Muscle of leg (tissue), 3 donors: ENCODE measurements at regions not wholly inside any gene's neighbourhood (a gene's known extent, or its start where the extent isn't known, plus 50 kb on each side); places are given as distances from the start of the nearest gene placed in this dataset.

Source experiments
- DNase-seq: peaks from one replicate; pipeline ENCODE4 v3.0.0; 2013
- H3K27ac ChIP-seq: one replicate; pipeline ENCODE4 v1.5.1; 2013; ENCODE audit warnings: mild to moderate bottlenecking, low read length, control low read depth
- H3K27me3 ChIP-seq: one replicate; pipeline ENCODE4 v1.6.1; 2013; ENCODE audit warnings: low read length; ENCODE audit not compliant: control insufficient read depth, insufficient read depth
- H3K36me3 ChIP-seq: one replicate; pipeline ENCODE4 v1.6.1; 2013; ENCODE audit warnings: low read length; ENCODE audit not compliant: control insufficient read depth, insufficient read depth
- H3K4me1 ChIP-seq: one replicate; pipeline ENCODE4 v1.6.1; 2013; ENCODE audit warnings: low read length; ENCODE audit not compliant: control insufficient read depth, insufficient read depth
- H3K4me3 ChIP-seq: one replicate; pipeline ENCODE4 v1.5.1; 2013; ENCODE audit warnings: low read length, control low read depth
- H3K9me3 ChIP-seq: replicated peaks from 2 replicates; pipeline ENCODE4 v1.6.1; 2013; ENCODE audit warnings: low read depth, low read length; ENCODE audit not compliant: control insufficient read depth
- WGBS: methylation state at CpG from one replicate; pipeline ENCODE4 v1.1.5; 2013; ENCODE audit warnings: missing lambda C conversion rate; ENCODE audit not compliant: insufficient coverage; 5-methylcytosine and 5-hydroxymethylcytosine counted together

DNA sequence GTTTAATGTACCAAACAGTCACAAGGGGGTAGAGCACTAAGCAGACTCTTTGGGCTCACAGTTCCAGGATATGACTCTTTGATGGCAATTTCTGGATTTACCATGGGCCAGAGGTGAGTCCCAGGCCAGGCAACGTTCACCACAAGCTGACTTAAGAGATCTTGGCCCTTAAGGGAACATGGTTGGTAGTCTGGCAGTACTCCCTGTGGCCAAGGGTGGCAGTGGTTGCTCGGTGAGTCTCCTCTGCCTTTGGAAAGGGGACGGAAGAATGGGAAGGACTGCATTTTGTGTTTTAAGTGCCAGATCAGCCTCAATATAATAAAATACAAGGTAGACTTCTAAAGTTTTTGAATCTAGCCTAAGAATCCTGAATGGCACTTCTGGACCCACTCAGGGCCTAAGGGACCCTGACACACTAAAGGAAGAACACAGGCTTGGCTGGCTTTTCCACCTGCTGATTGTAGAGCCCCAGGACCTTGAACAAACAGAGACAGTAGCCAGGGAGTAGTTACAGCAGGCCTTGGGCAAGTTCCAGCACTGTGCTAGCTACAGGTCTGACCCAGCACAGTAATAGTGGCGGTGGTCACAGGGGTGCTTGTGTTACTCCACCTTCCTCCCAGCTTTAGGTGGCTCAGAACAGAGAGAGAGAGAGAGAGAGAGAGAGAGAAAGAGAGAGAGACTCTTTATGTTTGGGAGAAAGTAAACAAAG is 730.7 kb upstream of the ALCAM start:
- H3K4me1 ChIP-seq, result no peaks in the 10 kb centered on the region
- no peak overlapping the region for H3K4me3 ChIP-seq
- no peak overlapping the region for H3K27ac ChIP-seq
- H3K36me3 ChIP-seq, result no peaks in the 10 kb centered on the region
- 63% methylated on average over 1 of the region's 4 CpGs for WGBS
- no peaks in the 10 kb centered on the region for H3K27me3 ChIP-seq
- DNase-seq, result no peak
- H3K9me3 ChIP-seq, result peaks cover 6% of the 10 kb centered on the region

DNA sequence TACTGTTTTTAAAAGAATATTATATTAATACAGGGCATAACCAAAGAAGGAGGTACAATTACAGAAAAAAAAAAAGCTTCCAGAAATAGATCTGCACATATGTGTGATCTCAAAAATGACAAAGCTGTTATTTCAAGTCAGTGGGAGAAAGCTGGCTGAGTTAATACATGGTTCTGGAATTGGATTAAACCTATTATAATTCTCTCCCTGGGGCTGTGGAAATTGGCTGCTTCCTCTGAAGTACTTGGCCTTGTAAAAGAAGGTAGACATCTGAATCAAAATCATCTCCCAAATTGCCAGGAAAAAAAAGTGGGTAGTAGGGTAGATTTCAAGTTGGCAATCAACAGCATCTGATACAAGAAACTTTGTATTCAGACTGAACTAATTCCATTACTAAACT is 723.9 kb upstream of the ALCAM start:
- Histone ChIP-seq H3K36me3 (no peaks in the 10 kb centered on the region), H3K27me3 (no peaks in the 10 kb centered on the region), H3K4me1 (no peaks in the 10 kb centered on the region), H3K4me3 (no peak overlapping the region), H3K9me3 (peaks cover 4% of the 10 kb centered on the region), H3K27ac (no peak overlapping the region)
- peak; percentile 4 for DNase-seq

DNA sequence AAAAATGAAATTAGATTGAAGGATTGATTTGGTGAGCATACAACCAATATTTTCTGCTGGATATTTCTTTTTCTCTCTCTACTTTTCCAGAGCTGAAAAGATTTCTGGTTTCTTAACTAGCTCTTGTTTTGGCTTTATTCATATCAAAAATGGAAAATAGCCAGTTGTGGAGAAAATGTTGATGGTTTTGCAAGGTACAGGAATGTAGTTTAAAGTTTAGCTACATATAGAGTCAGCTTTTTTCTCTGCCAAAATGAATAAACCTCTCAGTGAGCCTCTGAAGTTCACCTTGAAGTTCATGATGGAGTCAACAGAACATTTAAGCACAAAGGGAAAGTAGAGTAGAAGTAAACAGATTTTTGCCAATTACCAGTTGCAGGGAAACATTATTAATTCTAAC is 720.5 kb upstream of the ALCAM start:
- Histone ChIP-seq H3K9me3 (no peaks in the 10 kb centered on the region), H3K36me3 (no peaks in the 10 kb centered on the region), H3K27ac (no peak overlapping the region), H3K27me3 (no peaks in the 10 kb centered on the region), H3K4me1 (no peaks in the 10 kb centered on the region), H3K4me3 (no peak overlapping the region)
- no peak for DNase-seq

DNA sequence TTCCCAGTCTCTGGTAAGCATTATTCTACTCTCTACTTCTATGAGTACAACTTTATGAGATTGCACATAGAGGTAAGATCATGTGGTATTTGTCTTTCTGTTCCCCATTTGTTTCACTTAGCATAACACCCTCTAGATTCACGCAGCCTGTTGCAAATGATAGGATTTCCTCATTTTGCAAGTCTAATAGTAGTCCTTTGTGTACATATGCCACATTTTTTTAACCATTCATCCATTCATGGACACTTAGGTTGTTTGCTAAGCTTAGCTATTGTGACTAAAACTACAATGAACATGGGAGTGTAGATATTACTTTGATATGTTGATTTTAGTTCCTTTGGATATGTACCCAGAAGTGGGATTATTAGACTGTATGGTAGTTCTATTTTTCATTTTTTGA is 717.9 kb upstream of the ALCAM start:
- Histone ChIP-seq H3K4me1 (no peaks in the 10 kb centered on the region), H3K9me3 (peaks cover 2% of the 10 kb centered on the region), H3K4me3 (no peak overlapping the region), H3K27me3 (no peaks in the 10 kb centered on the region), H3K27ac (no peak overlapping the region), H3K36me3 (no peaks in the 10 kb centered on the region)
- no peak for DNase-seq
- WGBS, result no CpG with 5 or more reads among the region's 1 CpG

DNA sequence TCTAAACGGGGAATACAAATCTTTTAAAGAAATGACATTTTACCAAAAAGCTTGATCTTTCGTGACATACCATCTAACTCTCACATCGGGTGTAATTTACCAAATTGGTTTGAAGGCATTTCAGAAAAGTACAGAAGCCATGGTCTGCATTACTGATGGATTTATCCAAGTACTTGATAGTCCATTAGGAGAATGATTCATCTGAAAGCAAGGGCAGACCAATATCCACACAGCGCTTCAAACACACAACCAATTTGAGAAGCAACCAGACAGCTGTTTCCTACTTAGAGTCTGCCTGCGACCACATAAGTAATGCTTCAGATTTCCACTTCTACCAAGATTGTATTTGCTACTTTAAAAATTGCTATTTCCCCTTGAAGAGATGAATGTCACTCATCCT is 697.6 kb upstream of the ALCAM start:
- no peaks in the 10 kb centered on the region for H3K27me3 ChIP-seq
- no peak overlapping the region for H3K27ac ChIP-seq
- no peak for DNase-seq
- H3K4me3 ChIP-seq, result no peak overlapping the region
- WGBS, result 100% methylated on average over 1 of the region's 5 CpGs
- no peaks in the 10 kb centered on the region for H3K36me3 ChIP-seq
- H3K4me1 ChIP-seq, result no peaks in the 10 kb centered on the region
- H3K9me3 ChIP-seq, result no peaks in the 10 kb centered on the region

DNA sequence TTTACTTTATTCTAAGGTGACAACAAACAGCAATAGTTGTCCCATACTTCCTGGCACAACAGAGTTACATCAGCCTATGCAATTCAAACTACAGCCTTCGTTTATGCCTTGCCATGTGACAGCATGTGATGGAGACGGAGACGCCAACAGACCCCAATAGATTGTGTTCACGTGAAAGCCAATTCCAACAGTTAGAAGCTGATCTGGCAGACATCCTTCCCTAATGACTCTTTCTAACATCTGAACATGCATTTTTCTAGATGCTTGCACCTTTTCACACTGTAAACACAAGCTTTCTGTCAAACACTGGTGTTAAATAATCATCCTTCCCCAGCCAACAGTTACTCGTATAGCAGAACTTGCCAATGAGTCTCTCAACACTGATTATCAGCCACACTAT is 694.4 kb upstream of the ALCAM start:
- H3K36me3 ChIP-seq, result no peaks in the 10 kb centered on the region
- H3K27ac ChIP-seq, result no peak overlapping the region
- peaks cover 3% of the 10 kb centered on the region for H3K9me3 ChIP-seq
- H3K27me3 ChIP-seq, result no peaks in the 10 kb centered on the region
- 72% methylated on average over 4 of the region's 5 CpGs for WGBS
- DNase-seq, result no peak
- no peaks in the 10 kb centered on the region for H3K4me1 ChIP-seq
- no peak overlapping the region for H3K4me3 ChIP-seq

DNA sequence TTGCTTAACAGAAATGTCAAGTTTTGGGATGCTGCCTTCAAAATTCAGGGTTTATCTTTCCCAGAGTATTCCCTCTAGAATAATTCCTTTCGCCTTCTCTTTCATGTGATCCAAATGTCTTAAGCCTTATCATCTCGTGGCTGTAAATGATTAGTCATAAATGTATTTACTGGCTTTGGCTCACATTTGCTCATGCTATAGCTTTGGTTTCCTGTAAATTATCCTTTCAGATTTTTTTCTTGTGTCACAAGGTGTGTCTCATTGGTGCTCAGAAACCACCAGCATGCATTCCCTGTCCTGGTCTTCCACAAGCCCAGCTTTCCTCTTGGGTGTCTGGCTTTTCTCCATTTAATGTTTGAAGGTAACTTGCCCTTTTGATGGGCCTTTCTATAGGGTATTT is 692.7 kb upstream of the ALCAM start:
- no peaks in the 10 kb centered on the region for H3K36me3 ChIP-seq
- no peaks in the 10 kb centered on the region for H3K4me1 ChIP-seq
- no peak for DNase-seq
- no peak overlapping the region for H3K27ac ChIP-seq
- no CpG with 5 or more reads among the region's 2 CpGs for whole genome bisulfite sequencing
- no peaks in the 10 kb centered on the region for H3K27me3 ChIP-seq
- no peak overlapping the region for H3K4me3 ChIP-seq
- peaks cover 3% of the 10 kb centered on the region for H3K9me3 ChIP-seq

DNA sequence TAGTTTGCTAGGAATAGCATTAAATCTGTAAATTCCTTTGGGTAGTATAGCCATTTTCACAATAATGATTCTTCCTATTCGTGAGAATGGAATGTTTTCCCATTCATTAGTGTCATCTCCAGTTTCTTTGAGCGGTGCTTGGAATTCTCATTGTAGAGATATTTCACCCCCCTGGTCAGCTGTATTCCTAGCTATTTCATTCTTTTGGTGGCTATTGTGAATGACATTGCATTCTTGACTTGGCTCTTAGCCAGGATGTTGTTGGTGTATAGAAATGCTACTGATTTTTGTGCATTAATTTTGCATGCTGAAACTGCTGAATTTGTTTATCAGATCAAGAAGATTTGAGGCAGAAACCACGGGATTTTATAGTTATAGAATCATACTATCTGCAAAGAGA is 690.5 kb upstream of the ALCAM start:
- no peaks in the 10 kb centered on the region for H3K36me3 ChIP-seq
- no peaks in the 10 kb centered on the region for H3K27me3 ChIP-seq
- H3K4me3 ChIP-seq, result no peak overlapping the region
- DNase-seq, result no peak
- H3K4me1 ChIP-seq, result no peaks in the 10 kb centered on the region
- H3K27ac ChIP-seq, result no peak overlapping the region
- H3K9me3 ChIP-seq, result peaks cover 3% of the 10 kb centered on the region
- no CpG with 5 or more reads among the region's 3 CpGs for WGBS

DNA sequence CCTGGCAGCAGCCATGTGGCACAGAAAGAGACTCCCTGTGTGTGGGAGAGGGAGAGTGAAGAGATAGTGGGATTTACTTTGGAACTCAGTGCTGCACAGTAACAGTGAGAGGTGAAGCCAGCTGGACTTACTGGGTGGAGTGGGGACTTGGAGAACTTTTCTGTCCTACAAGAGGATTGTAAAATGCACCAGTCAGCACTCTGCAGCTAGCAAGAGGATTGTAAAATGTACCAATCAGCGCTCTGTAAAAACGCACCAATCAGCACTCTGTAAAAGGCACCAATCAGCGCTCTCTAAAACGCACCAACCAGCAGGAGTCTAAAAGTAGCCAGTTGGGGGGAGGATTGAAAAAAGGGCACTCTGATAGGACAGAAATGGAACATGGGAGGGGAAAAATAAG is 688.8 kb upstream of the ALCAM start:
- no peak overlapping the region for H3K4me3 ChIP-seq
- WGBS, result 96% methylated on average over 4 of the region's 4 CpGs
- H3K27ac ChIP-seq, result no peak overlapping the region
- no peaks in the 10 kb centered on the region for H3K27me3 ChIP-seq
- H3K36me3 ChIP-seq, result no peaks in the 10 kb centered on the region
- H3K9me3 ChIP-seq, result peaks cover 3% of the 10 kb centered on the region
- no peaks in the 10 kb centered on the region for H3K4me1 ChIP-seq
- DNase-seq, result no peak

DNA sequence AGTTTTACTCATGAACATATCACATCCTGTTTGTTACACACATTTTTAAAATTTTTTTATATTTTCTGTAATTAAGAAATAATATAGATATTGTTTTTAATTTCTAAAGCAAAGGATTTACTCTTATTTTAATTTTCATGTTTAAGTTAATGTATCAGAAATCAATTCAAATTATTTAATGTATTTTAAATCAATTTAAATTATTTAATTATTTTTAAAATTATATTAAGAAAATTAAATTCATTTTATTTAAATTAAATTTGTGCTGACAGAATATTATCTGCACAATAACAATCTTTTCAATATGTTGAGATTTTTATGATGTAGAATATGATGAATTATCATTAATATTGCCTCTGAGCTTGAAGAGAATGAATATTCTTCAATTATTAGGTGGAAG is 681.2 kb upstream of the ALCAM start:
- Histone ChIP-seq H3K9me3 (no peaks in the 10 kb centered on the region), H3K27me3 (no peaks in the 10 kb centered on the region), H3K36me3 (no peaks in the 10 kb centered on the region), H3K4me3 (no peak overlapping the region), H3K27ac (no peak overlapping the region), H3K4me1 (no peaks in the 10 kb centered on the region)
- DNase-seq, result no peak

DNA sequence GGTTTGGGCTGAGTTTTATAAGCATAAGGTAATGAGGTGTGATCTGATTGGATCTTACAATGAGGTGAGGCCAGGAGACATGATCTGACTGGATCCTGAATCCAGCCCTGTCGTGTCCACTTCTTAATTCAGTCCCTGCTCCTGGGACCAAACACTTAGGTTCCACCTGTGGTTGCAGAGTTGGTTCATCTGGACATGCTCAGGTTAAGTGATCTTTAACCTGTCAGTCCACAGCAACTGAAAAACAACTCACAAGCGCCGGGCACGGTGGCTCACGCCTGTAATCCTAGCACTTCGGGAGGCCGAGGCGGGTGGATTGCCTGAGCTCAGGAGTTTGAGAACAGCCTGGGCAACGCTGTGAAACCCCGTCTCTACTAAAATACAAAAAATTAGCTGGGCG is 679.3 kb upstream of the ALCAM start:
- Histone ChIP-seq H3K36me3 (no peaks in the 10 kb centered on the region), H3K4me1 (no peaks in the 10 kb centered on the region), H3K27me3 (no peaks in the 10 kb centered on the region), H3K9me3 (no peaks in the 10 kb centered on the region), H3K27ac (no peak overlapping the region), H3K4me3 (no peak overlapping the region)
- 94% methylated on average over 11 of the region's 11 CpGs for WGBS
- DNase-seq, result no peak
